HEK293 (cell line): ENCODE measurements at regions not wholly inside any gene's neighbourhood (a gene's known extent, or its start where the extent isn't known, plus 50 kb on each side); places are given as distances from the start of the nearest gene placed in this dataset.

Source experiments
- CTCF ChIA-PET: fragments of 350-600 bp; formaldehyde crosslinking; extraction: SDS; loops from one replicate; lab custom pipeline; 2021; ENCODE audit warnings: antibody characterized with exemption; lab: Yijun Ruan, JAX
- POLR2A ChIA-PET: fragments of 300-600 bp; formaldehyde crosslinking; extraction: SDS; loops from one replicate; lab custom pipeline; 2020; ENCODE audit warnings: antibody characterized with exemption, inconsistent platforms; lab: Yijun Ruan, JAX
- H3K27ac ChIP-seq: fragments of 200-500 bp; sonication (Bioruptor generic); 2 replicates; pipeline ENCODE4 v1.5.1; 2014; ENCODE audit warnings: low read depth, low read length, control low read depth, inconsistent platforms; ENCODE audit errors: extremely low read depth
- H3K36me3 ChIP-seq, 2 experiments: fragments of 200-500 bp in 1 of 2; sonication (Bioruptor generic) in 1 of 2; 1 replicate in 1 of 2; 2 replicates in 1 of 2; pipeline ENCODE4 v1.5.1; 2014 to 2017; ENCODE audit warnings: inconsistent platforms in 2 of 2, low read length in 2 of 2; ENCODE audit not compliant: control insufficient read depth in 2 of 2, insufficient read depth in 1 of 2
- H3K4me1 ChIP-seq: fragments of 200-500 bp; sonication (Bioruptor generic); 2 replicates; pipeline ENCODE4 v1.5.1; 2014; ENCODE audit warnings: mild to moderate bottlenecking, low read length, inconsistent platforms; ENCODE audit not compliant: control insufficient read depth, insufficient read depth
- H3K4me3 ChIP-seq: 2 replicates; pipeline ENCODE4 v1.5.1; 2011; ENCODE audit warnings: low read depth, mild to moderate bottlenecking, control low read depth, low read length, moderate library complexity
- H3K9me3 ChIP-seq: fragments of 200-500 bp; sonication (Bioruptor generic); 2 replicates; pipeline ENCODE4 v1.5.1; 2014; ENCODE audit warnings: low read depth, low read length, inconsistent platforms; ENCODE audit not compliant: control insufficient read depth, insufficient read depth
- GLIS1 ChIP-seq: fragments of 450-650 bp; formaldehyde crosslinking; IDR thresholded peaks from 2 replicates; pipeline ENCODE4 v1.5.1; 2016; ENCODE audit warnings: missing biosample characterization, missing genetic modification characterization
- OVOL3 ChIP-seq: fragments of 450-650 bp; formaldehyde crosslinking; IDR thresholded peaks from 2 replicates; pipeline ENCODE4 v1.5.1; 2016; ENCODE audit warnings: missing biosample characterization, missing genetic modification characterization
- PRDM6 ChIP-seq: fragments of 450-650 bp; formaldehyde crosslinking; IDR thresholded peaks from 2 replicates; pipeline ENCODE4 v1.5.1; 2017; ENCODE audit warnings: missing biosample characterization, missing genetic modification characterization
- SP2 ChIP-seq: fragments of 450-650 bp; formaldehyde crosslinking; IDR thresholded peaks from 2 replicates; pipeline ENCODE4 v1.5.1; 2016; ENCODE audit warnings: missing biosample characterization, missing genetic modification characterization
- SP7 ChIP-seq: fragments of 450-650 bp; formaldehyde crosslinking; IDR thresholded peaks from 2 replicates; pipeline ENCODE4 v1.5.1; 2016; ENCODE audit warnings: missing biosample characterization, missing genetic modification characterization
- TRIM28 ChIP-seq: IDR thresholded peaks from 2 replicates; pipeline ENCODE4 v1.6.1; 2011; ENCODE audit warnings: low read length, control low read depth, borderline replicate concordance
- YY1 ChIP-seq: fragments of 450-650 bp; formaldehyde crosslinking; IDR thresholded peaks from 2 replicates; pipeline ENCODE4 v1.5.1; 2018; ENCODE audit warnings: missing biosample characterization, missing genetic modification characterization
- ZBTB8A ChIP-seq: fragments of 450-650 bp; formaldehyde crosslinking; IDR thresholded peaks from 2 replicates; pipeline ENCODE4 v1.5.1; 2016; ENCODE audit warnings: missing biosample characterization, missing genetic modification characterization
- ZNF292 ChIP-seq: fragments of 450-650 bp; formaldehyde crosslinking; IDR thresholded peaks from 2 replicates; pipeline ENCODE4 v1.5.1; 2016; ENCODE audit warnings: low read depth, missing biosample characterization, missing genetic modification characterization, borderline replicate concordance
- ZNF302 ChIP-seq: fragments of 450-650 bp; formaldehyde crosslinking; IDR thresholded peaks from 2 replicates; pipeline ENCODE4 v1.5.1; 2016; ENCODE audit warnings: missing biosample characterization, missing genetic modification characterization, low read depth
- ZNF530 ChIP-seq: fragments of 450-650 bp; formaldehyde crosslinking; IDR thresholded peaks from 2 replicates; pipeline ENCODE4 v1.5.1; 2016; ENCODE audit warnings: low read depth, missing biosample characterization, missing genetic modification characterization
- ZNF544 ChIP-seq: fragments of 450-650 bp; formaldehyde crosslinking; IDR thresholded peaks from 2 replicates; pipeline ENCODE4 v1.5.0; 2017; ENCODE audit warnings: missing biosample characterization, missing genetic modification characterization
- ZNF629 ChIP-seq: fragments of 450-650 bp; formaldehyde crosslinking; IDR thresholded peaks from 2 replicates; pipeline ENCODE4 v1.5.1; 2017; ENCODE audit warnings: missing biosample characterization, missing genetic modification characterization
- ZNF76 ChIP-seq: fragments of 450-650 bp; formaldehyde crosslinking; IDR thresholded peaks from 2 replicates; pipeline ENCODE4; 2016; ENCODE audit warnings: low read depth, missing biosample characterization, missing genetic modification characterization, borderline replicate concordance
- ZSCAN23 ChIP-seq: fragments of 450-650 bp; formaldehyde crosslinking; IDR thresholded peaks from 2 replicates; pipeline ENCODE4 v1.5.1; 2016; ENCODE audit warnings: missing biosample characterization, missing genetic modification characterization
- TF ChIP-seq, protein P1 (sequence below): fragments of 450-650 bp; formaldehyde crosslinking; IDR thresholded peaks from 2 replicates; pipeline ENCODE4 v1.5.1; 2016; ENCODE audit warnings: missing biosample characterization, missing genetic modification characterization
- TF ChIP-seq, protein P2 (sequence below): fragments of 450-650 bp; formaldehyde crosslinking; IDR thresholded peaks from 2 replicates; pipeline ENCODE4 v1.5.1; 2017; ENCODE audit warnings: missing biosample characterization, mild to moderate bottlenecking, missing genetic modification characterization, moderate library complexity
- TF ChIP-seq, protein P3 (sequence below): fragments of 450-650 bp; formaldehyde crosslinking; IDR thresholded peaks from 2 replicates; pipeline ENCODE4 v1.5.1; 2016; ENCODE audit warnings: missing biosample characterization, missing genetic modification characterization

- Histone ChIP-seq H3K36me3 (no peaks in the 10 kb centered on the region), H3K27ac (no peak overlapping the region), H3K4me3 (no peak overlapping the region), H3K4me1 (no peaks in the 10 kb centered on the region), H3K9me3 (no peaks in the 10 kb centered on the region)
- TF ChIP-seq ZNF76 (tag by site-specific recombination) (no peak), ZNF302 (no peak), TRIM28 (no peak), OVOL3 (tag by site-specific recombination) (no peak), ZNF544 (tag by site-specific recombination) (no peak)
- TF ChIP-seq, protein P1, sequence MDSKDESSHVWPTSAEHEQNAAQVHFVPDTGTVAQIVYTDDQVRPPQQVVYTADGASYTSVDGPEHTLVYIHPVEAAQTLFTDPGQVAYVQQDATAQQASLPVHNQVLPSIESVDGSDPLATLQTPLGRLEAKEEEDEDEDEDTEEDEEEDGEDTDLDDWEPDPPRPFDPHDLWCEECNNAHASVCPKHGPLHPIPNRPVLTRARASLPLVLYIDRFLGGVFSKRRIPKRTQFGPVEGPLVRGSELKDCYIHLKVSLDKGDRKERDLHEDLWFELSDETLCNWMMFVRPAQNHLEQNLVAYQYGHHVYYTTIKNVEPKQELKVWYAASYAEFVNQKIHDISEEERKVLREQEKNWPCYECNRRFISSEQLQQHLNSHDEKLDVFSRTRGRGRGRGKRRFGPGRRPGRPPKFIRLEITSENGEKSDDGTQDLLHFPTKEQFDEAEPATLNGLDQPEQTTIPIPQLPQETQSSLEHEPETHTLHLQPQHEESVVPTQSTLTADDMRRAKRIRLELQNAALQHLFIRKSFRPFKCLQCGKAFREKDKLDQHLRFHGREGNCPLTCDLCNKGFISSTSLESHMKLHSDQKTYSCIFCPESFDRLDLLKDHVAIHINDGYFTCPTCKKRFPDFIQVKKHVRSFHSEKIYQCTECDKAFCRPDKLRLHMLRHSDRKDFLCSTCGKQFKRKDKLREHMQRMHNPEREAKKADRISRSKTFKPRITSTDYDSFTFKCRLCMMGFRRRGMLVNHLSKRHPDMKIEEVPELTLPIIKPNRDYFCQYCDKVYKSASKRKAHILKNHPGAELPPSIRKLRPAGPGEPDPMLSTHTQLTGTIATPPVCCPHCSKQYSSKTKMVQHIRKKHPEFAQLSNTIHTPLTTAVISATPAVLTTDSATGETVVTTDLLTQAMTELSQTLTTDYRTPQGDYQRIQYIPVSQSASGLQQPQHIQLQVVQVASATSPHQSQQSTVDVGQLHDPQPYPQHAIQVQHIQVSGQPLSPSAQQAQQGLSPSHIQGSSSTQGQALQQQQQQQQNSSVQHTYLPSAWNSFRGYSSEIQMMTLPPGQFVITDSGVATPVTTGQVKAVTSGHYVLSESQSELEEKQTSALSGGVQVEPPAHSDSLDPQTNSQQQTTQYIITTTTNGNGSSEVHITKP (tag by site-specific recombination) = no peak
- TF ChIP-seq, protein P2, sequence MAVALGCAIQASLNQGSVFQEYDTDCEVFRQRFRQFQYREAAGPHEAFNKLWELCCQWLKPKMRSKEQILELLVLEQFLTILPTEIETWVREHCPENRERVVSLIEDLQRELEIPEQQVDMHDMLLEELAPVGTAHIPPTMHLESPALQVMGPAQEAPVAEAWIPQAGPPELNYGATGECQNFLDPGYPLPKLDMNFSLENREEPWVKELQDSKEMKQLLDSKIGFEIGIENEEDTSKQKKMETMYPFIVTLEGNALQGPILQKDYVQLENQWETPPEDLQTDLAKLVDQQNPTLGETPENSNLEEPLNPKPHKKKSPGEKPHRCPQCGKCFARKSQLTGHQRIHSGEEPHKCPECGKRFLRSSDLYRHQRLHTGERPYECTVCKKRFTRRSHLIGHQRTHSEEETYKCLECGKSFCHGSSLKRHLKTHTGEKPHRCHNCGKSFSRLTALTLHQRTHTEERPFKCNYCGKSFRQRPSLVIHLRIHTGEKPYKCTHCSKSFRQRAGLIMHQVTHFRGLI (tag by site-specific recombination) = no peak
- TF ChIP-seq, protein P3, sequence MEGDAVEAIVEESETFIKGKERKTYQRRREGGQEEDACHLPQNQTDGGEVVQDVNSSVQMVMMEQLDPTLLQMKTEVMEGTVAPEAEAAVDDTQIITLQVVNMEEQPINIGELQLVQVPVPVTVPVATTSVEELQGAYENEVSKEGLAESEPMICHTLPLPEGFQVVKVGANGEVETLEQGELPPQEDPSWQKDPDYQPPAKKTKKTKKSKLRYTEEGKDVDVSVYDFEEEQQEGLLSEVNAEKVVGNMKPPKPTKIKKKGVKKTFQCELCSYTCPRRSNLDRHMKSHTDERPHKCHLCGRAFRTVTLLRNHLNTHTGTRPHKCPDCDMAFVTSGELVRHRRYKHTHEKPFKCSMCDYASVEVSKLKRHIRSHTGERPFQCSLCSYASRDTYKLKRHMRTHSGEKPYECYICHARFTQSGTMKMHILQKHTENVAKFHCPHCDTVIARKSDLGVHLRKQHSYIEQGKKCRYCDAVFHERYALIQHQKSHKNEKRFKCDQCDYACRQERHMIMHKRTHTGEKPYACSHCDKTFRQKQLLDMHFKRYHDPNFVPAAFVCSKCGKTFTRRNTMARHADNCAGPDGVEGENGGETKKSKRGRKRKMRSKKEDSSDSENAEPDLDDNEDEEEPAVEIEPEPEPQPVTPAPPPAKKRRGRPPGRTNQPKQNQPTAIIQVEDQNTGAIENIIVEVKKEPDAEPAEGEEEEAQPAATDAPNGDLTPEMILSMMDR (tag by site-specific recombination) = no peak
- CTCF ChIA-PET = no interaction called here
- POLR2A ChIA-PET = no interaction called here
These were observed 122.7 kb downstream of the ZNF518B start for GRCh38 chr4:10334506-10335028.

- TF ChIP-seq PRDM6 (tag by site-specific recombination) = no peak
- TF ChIP-seq YY1 (tag by site-specific recombination) = no peak
- TF ChIP-seq ZNF530 (tag by site-specific recombination) = no peak
- Histone ChIP-seq H3K4me3 (no peak overlapping the region), H3K9me3 (no peaks in the 10 kb centered on the region), H3K36me3 (no peaks in the 10 kb centered on the region), H3K4me1 (no peaks in the 10 kb centered on the region), H3K27ac (no peak overlapping the region)
- CTCF ChIA-PET = no interaction called here
- POLR2A ChIA-PET = no interaction called here
These were observed 123.3 kb downstream of the ZNF518B start for GRCh38 chr4:10333942-10334341.

GRCh38 chr4:10326075-10326474, 131.2 kb downstream of the ZNF518B start:
- Histone ChIP-seq H3K9me3 (no peaks in the 10 kb centered on the region), H3K4me3 (no peak overlapping the region), H3K4me1 (no peaks in the 10 kb centered on the region), H3K27ac (no peak overlapping the region), H3K36me3 (no peaks in the 10 kb centered on the region)
- TF ChIP-seq ZNF292 (tag by site-specific recombination) (no peak), SP2 (tag by site-specific recombination) (no peak), ZSCAN23 (tag by site-specific recombination) (no peak), ZBTB8A (tag by site-specific recombination) (no peak), ZNF629 (no peak), GLIS1 (tag by site-specific recombination) (no peak), SP7 (tag by site-specific recombination) (no peak)
- TF ChIP-seq, protein P1 (tag by site-specific recombination) = no peak
- ChIA-PET CTCF (interaction anchor here (0.6 kb wide), 1 partner anchor 53 kb away, joined by 3 read pairs; no protein-coding TSS in a partner anchor), POLR2A (no interaction called here)
